ENCODE measurements at regions not wholly inside any gene's neighbourhood (a gene's known extent, or its start where the extent isn't known, plus 50 kb on each side); places are given as distances from the start of the nearest gene placed in this dataset.

DNA sequence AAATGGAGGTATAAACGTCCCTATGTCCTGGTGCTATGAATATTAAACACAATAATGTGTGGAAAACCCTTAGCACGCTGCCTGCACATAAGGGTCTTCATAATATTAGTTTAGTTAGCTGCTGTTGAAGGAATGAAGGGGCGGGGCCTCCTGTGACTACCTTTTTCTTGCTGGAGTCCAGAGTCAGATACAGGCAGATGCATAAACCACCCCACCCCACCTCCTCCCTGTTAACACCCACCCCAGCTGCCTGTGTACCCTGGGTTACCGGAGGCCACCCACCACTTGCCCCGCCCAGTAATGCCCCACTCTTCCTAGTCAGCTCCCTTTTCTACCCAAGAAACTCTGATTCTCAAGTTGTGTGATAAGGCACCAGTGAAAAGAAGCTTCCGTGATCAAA, 158.4 kb downstream of the EN1 start:
- in situ Hi-C loops (cut with MboI; ENCODE audit: low pct_unique_long_range_greater_than_20kb, low sequenced_read_pairs, unreplicated experiment) = no loop called here
- DNase-seq (ENCODE audit: low spot score) = no peak
- no peak for TF ChIP-seq CTCF (IDR thresholded peaks at IDR 0.05; ENCODE audit: extremely low read depth, insufficient read depth, missing control alignments)

DNA sequence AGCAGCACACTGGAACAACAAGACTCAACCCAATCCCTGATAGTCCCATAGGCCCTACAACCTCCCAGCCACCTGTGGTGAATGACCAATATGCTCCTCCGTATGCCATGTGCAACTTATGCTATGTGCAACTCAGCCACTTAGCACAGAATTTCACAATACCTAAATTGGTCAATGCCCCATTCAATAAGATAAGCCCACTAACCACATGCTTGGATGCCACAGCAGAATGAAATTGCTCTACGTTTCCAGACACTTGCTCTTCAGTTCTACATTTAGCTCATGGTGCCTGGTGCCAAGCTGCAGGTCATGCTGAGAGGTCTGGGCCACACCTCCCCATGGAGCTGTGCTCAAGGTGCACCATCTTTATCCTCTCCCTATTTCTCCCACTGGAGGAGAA, 159.8 kb downstream of the EN1 start:
- no peak for DNase-seq (ENCODE audit: low spot score)
- no peak for TF ChIP-seq CTCF (IDR thresholded peaks at IDR 0.05; ENCODE audit: extremely low read depth, insufficient read depth, missing control alignments)
- in situ Hi-C loops (cut with MboI; ENCODE audit: low pct_unique_long_range_greater_than_20kb, low sequenced_read_pairs, unreplicated experiment) = no loop called here

DNA sequence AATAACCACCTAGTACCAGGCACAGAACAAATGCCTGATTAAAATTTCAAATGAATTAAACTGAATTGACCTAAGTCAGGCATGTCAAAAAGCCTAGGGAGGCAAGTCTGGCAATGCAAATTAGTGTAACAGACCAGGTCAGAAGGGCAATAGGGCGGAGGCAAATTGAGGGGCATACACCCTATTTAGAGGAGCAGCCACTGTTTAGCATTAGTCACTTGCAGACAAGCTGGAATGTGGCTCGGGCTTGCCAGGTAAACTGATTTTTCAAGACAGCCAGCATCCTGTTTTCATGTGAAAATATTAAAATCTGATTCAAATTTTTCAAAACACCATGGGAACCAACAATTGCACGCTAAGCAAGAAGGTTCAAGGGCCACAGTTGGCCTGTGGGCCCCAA, 160.3 kb downstream of the EN1 start:
- in situ Hi-C loops (cut with MboI; ENCODE audit: low pct_unique_long_range_greater_than_20kb, low sequenced_read_pairs, unreplicated experiment) = no loop called here
- no peak for TF ChIP-seq CTCF (IDR thresholded peaks at IDR 0.05; ENCODE audit: extremely low read depth, insufficient read depth, missing control alignments)
- no peak for DNase-seq (ENCODE audit: low spot score)

- DNase-seq (ENCODE audit: low spot score) = no peak
- in situ Hi-C loops (cut with MboI; ENCODE audit: low pct_unique_long_range_greater_than_20kb, low sequenced_read_pairs, unreplicated experiment) = no loop called here
- no peak for TF ChIP-seq CTCF (IDR thresholded peaks at IDR 0.05; ENCODE audit: extremely low read depth, insufficient read depth, missing control alignments)
Observed at GRCh38 chr2:118686346-118686745, 161.1 kb downstream of the EN1 start.

DNA sequence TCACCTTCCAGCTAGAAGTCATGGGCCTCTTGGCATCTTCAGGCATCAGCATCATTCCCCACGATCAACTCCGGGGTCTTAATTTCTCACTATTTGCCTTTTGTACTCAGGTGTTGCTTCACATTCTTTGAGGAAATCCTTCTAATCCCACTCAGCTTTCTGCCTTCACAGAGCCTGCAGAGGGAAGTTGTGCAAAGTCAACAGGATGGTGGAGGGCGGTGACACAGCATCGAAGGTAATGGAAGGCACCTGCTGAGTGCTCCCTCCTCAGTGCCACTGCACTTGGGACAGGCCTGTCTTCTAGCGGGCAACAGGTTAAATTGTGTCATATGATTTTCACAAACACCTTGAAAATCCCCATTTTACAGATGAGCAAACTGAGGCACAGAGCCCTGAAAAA, 164.0 kb downstream of the EN1 start:
- in situ Hi-C loops (cut with MboI; ENCODE audit: low pct_unique_long_range_greater_than_20kb, low sequenced_read_pairs, unreplicated experiment) = no loop called here
- no peak for DNase-seq (ENCODE audit: low spot score)
- no peak for TF ChIP-seq CTCF (IDR thresholded peaks at IDR 0.05; ENCODE audit: extremely low read depth, insufficient read depth, missing control alignments)

- in situ Hi-C loops (cut with MboI; ENCODE audit: low pct_unique_long_range_greater_than_20kb, low sequenced_read_pairs, unreplicated experiment) = no loop called here
- no peak for TF ChIP-seq CTCF (IDR thresholded peaks at IDR 0.05; ENCODE audit: extremely low read depth, insufficient read depth, missing control alignments)
- no peak for DNase-seq (ENCODE audit: low spot score)
Observed at GRCh38 chr2:118678985-118679384, 168.5 kb downstream of the EN1 start.

- DNase-seq (ENCODE audit: low spot score) = no peak
- TF ChIP-seq CTCF (IDR thresholded peaks at IDR 0.05; ENCODE audit: extremely low read depth, insufficient read depth, missing control alignments) = no peak
- in situ Hi-C loops (cut with MboI; ENCODE audit: low pct_unique_long_range_greater_than_20kb, low sequenced_read_pairs, unreplicated experiment) = no loop called here
Observed at GRCh38 chr2:118677546-118677945, 169.9 kb downstream of the EN1 start.

Data from GM13977 (cell line).